ENCODE measurements at regions not wholly inside any gene's neighbourhood (a gene's known extent, or its start where the extent isn't known, plus 50 kb on each side); places are given as distances from the start of the nearest gene placed in this dataset.

DNA sequence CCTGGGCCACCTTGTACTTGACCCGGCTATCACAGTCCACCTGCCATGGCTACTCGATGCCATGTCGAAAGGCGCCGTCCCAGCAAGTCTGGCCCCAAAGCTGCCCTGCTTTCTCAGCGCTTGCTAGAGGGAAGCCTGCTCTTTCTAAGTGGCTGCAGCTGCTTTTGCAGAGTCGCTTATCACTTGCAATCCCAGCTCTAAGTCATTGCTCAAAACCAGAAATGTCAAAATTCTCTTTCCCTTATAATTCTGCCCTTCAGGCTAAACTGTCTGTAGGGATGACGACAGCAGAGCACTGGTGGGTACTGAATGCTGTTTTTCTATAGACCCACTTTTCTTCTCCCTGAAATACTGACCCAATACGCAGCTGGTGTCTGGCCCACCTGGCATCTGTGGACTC is 184.2 kb downstream of the ENGASE start:
- WGBS, 2 donors: 74 to 77% methylated on average over 9 of the region's 9 CpGs
- Histone ChIP-seq H3K9me3 (no peaks in the 10 kb centered on the region), H3K36me3 (replicated peaks in 1 of 2; ENCODE audit: insufficient read depth in 1 of 2, low read depth in 2 of 2) (no peaks in the 10 kb centered on the region), H3K27ac (no peak overlapping the region), H3K4me1 (no peaks in the 10 kb centered on the region), H3K27me3 (no peaks in the 10 kb centered on the region), H3K4me3 (no peak overlapping the region)
- no peak for DNase-seq
- ATAC-seq: no peak
- intact Hi-C loops (cut with DNase I): no loop called here
- TF ChIP-seq, protein P1, sequence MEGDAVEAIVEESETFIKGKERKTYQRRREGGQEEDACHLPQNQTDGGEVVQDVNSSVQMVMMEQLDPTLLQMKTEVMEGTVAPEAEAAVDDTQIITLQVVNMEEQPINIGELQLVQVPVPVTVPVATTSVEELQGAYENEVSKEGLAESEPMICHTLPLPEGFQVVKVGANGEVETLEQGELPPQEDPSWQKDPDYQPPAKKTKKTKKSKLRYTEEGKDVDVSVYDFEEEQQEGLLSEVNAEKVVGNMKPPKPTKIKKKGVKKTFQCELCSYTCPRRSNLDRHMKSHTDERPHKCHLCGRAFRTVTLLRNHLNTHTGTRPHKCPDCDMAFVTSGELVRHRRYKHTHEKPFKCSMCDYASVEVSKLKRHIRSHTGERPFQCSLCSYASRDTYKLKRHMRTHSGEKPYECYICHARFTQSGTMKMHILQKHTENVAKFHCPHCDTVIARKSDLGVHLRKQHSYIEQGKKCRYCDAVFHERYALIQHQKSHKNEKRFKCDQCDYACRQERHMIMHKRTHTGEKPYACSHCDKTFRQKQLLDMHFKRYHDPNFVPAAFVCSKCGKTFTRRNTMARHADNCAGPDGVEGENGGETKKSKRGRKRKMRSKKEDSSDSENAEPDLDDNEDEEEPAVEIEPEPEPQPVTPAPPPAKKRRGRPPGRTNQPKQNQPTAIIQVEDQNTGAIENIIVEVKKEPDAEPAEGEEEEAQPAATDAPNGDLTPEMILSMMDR (IDR thresholded peaks at IDR 0.05): no peak
- TF ChIP-seq POLR2A (IDR thresholded peaks at IDR 0.05): no peak

DNA sequence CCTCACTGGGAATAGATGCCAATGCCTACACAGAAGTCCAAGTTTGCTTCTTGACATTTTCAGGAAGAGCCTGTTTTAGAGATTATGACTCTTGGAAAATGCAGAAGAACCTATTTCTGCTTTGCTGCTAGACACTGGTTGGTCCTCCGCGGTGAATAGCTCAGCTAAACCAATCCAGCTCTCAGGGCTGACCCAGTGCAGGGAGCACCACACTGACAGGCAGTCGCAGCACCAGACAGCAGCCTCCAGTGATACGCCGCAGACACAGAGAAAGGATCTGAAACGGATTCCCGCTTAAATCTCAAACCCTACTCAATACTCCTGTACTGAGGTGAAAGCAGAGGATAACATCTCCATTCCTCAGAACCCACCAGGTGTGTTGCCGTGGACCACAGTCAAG is 183.4 kb downstream of the ENGASE start:
- intact Hi-C loops (cut with DNase I): no loop called here
- H3K4me1 ChIP-seq: no peaks in the 10 kb centered on the region
- WGBS, 2 donors: 58 to 72% methylated on average over 7 to 8 of the region's 8 CpGs
- no peaks in the 10 kb centered on the region for H3K9me3 ChIP-seq
- TF ChIP-seq, protein P1 (IDR thresholded peaks at IDR 0.05): no peak
- no peak for TF ChIP-seq POLR2A (IDR thresholded peaks at IDR 0.05)
- H3K36me3 ChIP-seq (replicated peaks in 1 of 2; ENCODE audit: insufficient read depth in 1 of 2, low read depth in 2 of 2): no peaks in the 10 kb centered on the region
- ATAC-seq: no peak
- H3K27ac ChIP-seq: no peak overlapping the region
- no peak for DNase-seq
- no peak overlapping the region for H3K4me3 ChIP-seq
- H3K27me3 ChIP-seq: no peaks in the 10 kb centered on the region

- H3K4me1 ChIP-seq: no peaks in the 10 kb centered on the region
- no peak for TF ChIP-seq POLR2A (IDR thresholded peaks at IDR 0.05)
- TF ChIP-seq, protein P1 (IDR thresholded peaks at IDR 0.05): no peak
- H3K4me3 ChIP-seq: no peak overlapping the region
- peaks cover 0 to 4% of the 10 kb centered on the region in 2 donors for H3K27me3 ChIP-seq
- intact Hi-C loops (cut with DNase I): no loop called here
- H3K27ac ChIP-seq: no peak overlapping the region
- no peaks in the 10 kb centered on the region for H3K36me3 ChIP-seq (replicated peaks in 1 of 2; ENCODE audit: insufficient read depth in 1 of 2, low read depth in 2 of 2)
- WGBS, 2 donors: 43 to 57% methylated on average over 10 to 14 of the region's 14 CpGs
- no peaks in the 10 kb centered on the region for H3K9me3 ChIP-seq
- ATAC-seq (no peak), DNase-seq (no peak)
Measured at GRCh38 chr17:79255926-79256585, 181.4 kb downstream of the ENGASE start.

DNA sequence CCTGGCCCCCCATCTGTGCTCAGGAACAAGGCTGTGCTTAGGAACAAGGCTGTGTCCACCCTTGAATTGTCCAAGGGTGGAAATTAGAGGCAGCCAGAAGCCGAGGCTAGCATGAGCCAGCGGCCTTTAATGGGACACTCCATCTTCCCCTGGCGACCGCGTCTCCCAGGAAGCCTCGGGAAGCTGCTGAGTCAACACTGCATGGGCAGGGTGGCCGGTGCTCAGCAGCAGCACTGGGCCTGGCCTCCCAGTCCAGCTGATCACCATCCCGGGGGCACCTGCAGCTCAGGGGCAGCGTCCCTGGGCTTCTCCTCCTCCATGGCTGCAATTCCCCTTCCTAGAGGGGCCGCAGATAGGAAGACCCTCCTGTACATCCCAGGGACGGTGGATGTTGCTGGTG is 180.8 kb downstream of the ENGASE start:
- DNase-seq (peak in 3 of 4 donors; percentile 28 to 44 (median 37)), ATAC-seq (no peak)
- no peaks in the 10 kb centered on the region for H3K9me3 ChIP-seq
- intact Hi-C loops (cut with DNase I): no loop called here
- H3K27ac ChIP-seq: no peak overlapping the region
- H3K4me3 ChIP-seq: no peak overlapping the region
- no peaks in the 10 kb centered on the region for H3K4me1 ChIP-seq
- no peak for TF ChIP-seq POLR2A (IDR thresholded peaks at IDR 0.05)
- TF ChIP-seq, protein P1 (IDR thresholded peaks at IDR 0.05): no peak
- H3K27me3 ChIP-seq: peaks cover 0 to 6% of the 10 kb centered on the region in 2 donors
- 42 to 43% methylated on average over 5 to 11 of the region's 11 CpGs for WGBS, 2 donors
- H3K36me3 ChIP-seq (replicated peaks in 1 of 2; ENCODE audit: insufficient read depth in 1 of 2, low read depth in 2 of 2): no peaks in the 10 kb centered on the region

DNA sequence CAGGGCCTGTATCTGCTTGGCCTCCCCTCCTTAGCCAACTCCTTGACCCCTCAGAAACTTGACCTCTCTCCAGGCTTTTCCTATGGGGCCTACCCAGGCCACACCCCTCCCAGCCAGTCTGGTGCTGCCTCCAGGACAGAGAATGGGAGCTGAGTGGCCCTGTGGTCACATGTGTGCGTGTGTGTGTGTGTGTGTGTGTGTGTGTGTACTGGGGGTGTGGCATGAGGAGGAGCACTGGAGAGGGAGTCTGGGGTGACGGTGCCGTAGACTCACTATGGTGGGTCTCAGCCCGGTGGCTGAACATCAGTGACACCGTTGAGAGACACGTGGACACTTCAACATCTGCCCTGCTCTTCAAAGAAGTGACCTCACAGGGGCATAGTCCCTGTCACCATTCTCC is 180.4 kb downstream of the ENGASE start:
- Histone ChIP-seq H3K36me3 (replicated peaks in 1 of 2; ENCODE audit: insufficient read depth in 1 of 2, low read depth in 2 of 2) (no peaks in the 10 kb centered on the region), H3K4me3 (no peak overlapping the region), H3K27ac (no peak overlapping the region), H3K9me3 (no peaks in the 10 kb centered on the region), H3K4me1 (no peaks in the 10 kb centered on the region), H3K27me3 (peaks cover 0 to 6% of the 10 kb centered on the region in 2 donors)
- intact Hi-C loops (cut with DNase I): no loop called here
- WGBS, 2 donors: 70 to 72% methylated on average over 3 to 5 of the region's 6 CpGs
- DNase-seq (no peak), ATAC-seq (peak; percentile 9)
- TF ChIP-seq POLR2A (IDR thresholded peaks at IDR 0.05): no peak

Data from body of pancreas (tissue), 4 donors.